Common myeloid progenitor, CD34-positive (primary cell): ENCODE measurements at regions not wholly inside any gene's neighbourhood (a gene's known extent, or its start where the extent isn't known, plus 50 kb on each side); places are given as distances from the start of the nearest gene placed in this dataset.

ENCODE experiments used
- CTCF ChIA-PET: fragments of 350-600 bp; sonication (Branson Sonifier 250); formaldehyde crosslinking; loops from one replicate; lab custom pipeline; 2021; ENCODE audit warnings: antibody characterized with exemption; lab: Charles Lee
- POLR2A ChIA-PET: fragments of 350-600 bp; sonication (Branson Sonifier 250); formaldehyde crosslinking; loops from one replicate; lab custom pipeline; 2021; ENCODE audit warnings: antibody characterized with exemption; lab: Charles Lee
- DNase-seq, 3 donors: peaks; one replicate each; pipeline versions ENCODE4 v3.0.0 to v3.0.0-alpha.2; 2013
- H3K27ac ChIP-seq, 2 experiments: 1 replicate in 1 of 2; 2 replicates in 1 of 2; pipeline ENCODE4 v1.7.0; 2013; ENCODE audit warnings: inconsistent platforms in 2 of 2, low read length in 2 of 2, mild to moderate bottlenecking in 2 of 2, low read depth in 1 of 2, moderate library complexity in 1 of 2; ENCODE audit not compliant: severe bottlenecking in 2 of 2, insufficient read depth in 1 of 2, poor library complexity in 1 of 2
- H3K27me3 ChIP-seq, 5 experiments: replicated peaks in 2 of 5; 1 replicate in 3 of 5; 2 replicates in 2 of 5; pipeline versions ENCODE4 v1.6.1 to v1.7.0; 2013; ENCODE audit warnings: low read length in 4 of 5, mild to moderate bottlenecking in 2 of 5, moderate library complexity in 2 of 5, inconsistent platforms in 1 of 5; ENCODE audit not compliant: insufficient read depth in 5 of 5, control insufficient read depth in 4 of 5
- H3K36me3 ChIP-seq, 4 experiments: 1 replicate in 2 of 4; 2 replicates in 2 of 4; pipeline versions ENCODE4 v1.6.1 to v1.7.0; 2013; ENCODE audit warnings: low read length in 3 of 4, control low read depth in 1 of 4, mild to moderate bottlenecking in 1 of 4; ENCODE audit not compliant: control insufficient read depth in 4 of 4, insufficient read depth in 4 of 4
- H3K4me1 ChIP-seq, 4 experiments: 1 replicate in 3 of 4; 2 replicates in 1 of 4; pipeline versions ENCODE4 v1.6.1 to v1.7.1; 2013; ENCODE audit warnings: low read length in 3 of 4, mild to moderate bottlenecking in 3 of 4, control low read depth in 1 of 4, inconsistent platforms in 1 of 4, moderate library complexity in 1 of 4; ENCODE audit not compliant: control insufficient read depth in 4 of 4, insufficient read depth in 4 of 4; ENCODE audit errors: control extremely low read depth in 1 of 4
- H3K4me3 ChIP-seq, 7 experiments: 1 replicate in 4 of 7; 2 replicates in 3 of 7; pipeline versions ENCODE4 v1.5.1 to v1.7.0; 2013; ENCODE audit warnings: mild to moderate bottlenecking in 7 of 7, low read length in 6 of 7, moderate library complexity in 6 of 7, inconsistent platforms in 2 of 7, low read depth in 2 of 7, control low read depth in 1 of 7; ENCODE audit not compliant: insufficient read depth in 4 of 7, control insufficient read depth in 1 of 7; ENCODE audit errors: extremely low read depth in 1 of 7
- H3K9me3 ChIP-seq, 5 experiments: 1 replicate in 4 of 5; 2 replicates in 1 of 5; pipeline versions ENCODE4 v1.6.1 to v1.7.1; 2013; ENCODE audit warnings: low read length in 4 of 5, mild to moderate bottlenecking in 2 of 5, inconsistent platforms in 1 of 5, low read depth in 1 of 5, moderate library complexity in 1 of 5; ENCODE audit not compliant: control insufficient read depth in 4 of 5, insufficient read depth in 2 of 5; ENCODE audit errors: control extremely low read depth in 1 of 5
- WGBS: methylation state at CpG from one replicate; pipeline ENCODE4 v1.1.5; 2013; ENCODE audit not compliant: insufficient coverage; 5-methylcytosine and 5-hydroxymethylcytosine counted together

- WGBS = no CpG with 5 or more reads among the region's 1 CpG
- H3K27ac ChIP-seq = no peak overlapping the region
- H3K4me3 ChIP-seq = no peak overlapping the region
- H3K36me3 ChIP-seq = no peaks in the 10 kb centered on the region
- CTCF ChIA-PET = no interaction called here
- POLR2A ChIA-PET = no interaction called here
- no peaks in the 10 kb centered on the region for H3K27me3 ChIP-seq
- peaks cover 0 to 3% (median 2%) of the 10 kb centered on the region in 5 experiments for H3K9me3 ChIP-seq
- no peaks in the 10 kb centered on the region for H3K4me1 ChIP-seq
- DNase-seq = no peak
Measured at GRCh38 chr10:37576154-37576553, 281.3 kb downstream of the ZNF248 start.

- H3K27ac ChIP-seq = no peak overlapping the region
- POLR2A ChIA-PET = no interaction called here
- no peak for DNase-seq
Measured at GRCh38 chr10:37572206-37572605, 285.2 kb downstream of the ZNF248 start.

GRCh38 chr10:37566332-37566731 lies 291.1 kb downstream of the ZNF248 start:
- no peak for DNase-seq
- Histone ChIP-seq H3K4me1 (no peaks in the 10 kb centered on the region), H3K9me3 (peaks cover 0 to 5% (median 0%) of the 10 kb centered on the region in 5 experiments), H3K27ac (no peak overlapping the region), H3K27me3 (no peaks in the 10 kb centered on the region), H3K4me3 (no peak overlapping the region), H3K36me3 (no peaks in the 10 kb centered on the region)
- 72% methylated on average over 4 of the region's 6 CpGs for WGBS
- POLR2A ChIA-PET = no interaction called here
- CTCF ChIA-PET = no interaction called here

More at GRCh38 chr10:37572206-37572605, 285.2 kb downstream of the ZNF248 start:
- WGBS = 79% methylated on average over 3 of the region's 3 CpGs
- no peaks in the 10 kb centered on the region for H3K4me1 ChIP-seq
- H3K4me3 ChIP-seq = no peak overlapping the region
- peaks cover 0 to 8% (median 3%) of the 10 kb centered on the region in 5 experiments for H3K9me3 ChIP-seq
- no peaks in the 10 kb centered on the region for H3K36me3 ChIP-seq
- CTCF ChIA-PET = no interaction called here
- H3K27me3 ChIP-seq = no peaks in the 10 kb centered on the region

DNA sequence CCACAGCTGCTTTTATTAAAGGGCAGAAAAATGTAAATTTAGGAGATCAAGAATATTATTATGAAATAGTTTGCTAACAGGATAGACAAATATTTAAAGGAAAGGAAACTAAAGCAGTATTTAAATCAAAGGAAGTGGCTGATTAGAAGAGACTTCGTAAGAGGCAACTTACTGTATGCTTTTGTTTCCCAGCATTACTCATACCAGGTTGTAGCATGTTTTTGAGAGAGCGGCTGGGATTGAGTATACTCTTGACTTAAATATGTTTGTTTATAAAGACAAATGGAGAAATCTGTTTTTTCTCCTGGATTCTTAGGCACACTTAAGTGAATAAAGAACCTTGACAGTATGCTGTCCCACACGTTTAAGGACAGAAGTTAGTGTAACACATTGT lies 293.7 kb downstream of the ZNF248 start:
- Histone ChIP-seq H3K27me3 (no peaks in the 10 kb centered on the region), H3K9me3 (peaks cover 0 to 2% (median 0%) of the 10 kb centered on the region in 5 experiments), H3K4me1 (no peaks in the 10 kb centered on the region), H3K27ac (no peak overlapping the region), H3K4me3 (no peak overlapping the region), H3K36me3 (no peaks in the 10 kb centered on the region)
- CTCF ChIA-PET = no interaction called here
- 100% methylated on average over 1 of the region's 3 CpGs for WGBS
- POLR2A ChIA-PET = no interaction called here
- no peak for DNase-seq

DNA sequence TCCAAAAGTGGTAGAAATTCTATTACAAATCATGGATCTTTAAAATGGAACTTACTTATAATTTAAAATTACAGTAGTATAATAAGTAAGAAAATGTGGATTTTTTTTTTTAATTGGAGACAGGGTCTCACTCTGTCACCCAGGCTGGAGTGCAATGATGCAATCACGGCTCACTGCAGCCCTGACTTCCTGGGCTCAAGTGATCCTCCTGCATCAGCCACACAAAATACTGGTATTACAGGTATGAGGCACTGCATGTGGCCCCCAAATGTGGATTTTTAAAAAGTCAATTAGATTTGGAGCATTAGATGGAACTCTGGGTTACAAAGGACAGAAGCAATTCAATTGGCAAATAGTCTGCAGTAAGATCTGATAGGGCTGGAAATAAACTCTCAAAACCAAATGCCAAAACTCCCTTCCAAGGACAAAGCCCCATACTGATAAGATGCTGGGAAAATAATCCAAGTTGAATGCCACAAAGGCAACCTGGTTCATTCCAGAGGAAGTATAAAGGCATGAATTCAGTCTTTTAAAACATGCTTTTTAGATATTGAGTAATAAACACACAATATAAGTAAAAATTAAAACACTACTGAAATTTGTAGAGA lies 294.2 kb downstream of the ZNF248 start:
- CTCF ChIA-PET = no interaction called here
- no peak overlapping the region for H3K4me3 ChIP-seq
- H3K27ac ChIP-seq = no peak overlapping the region
- POLR2A ChIA-PET = no interaction called here
- H3K4me1 ChIP-seq = no peaks in the 10 kb centered on the region
- H3K27me3 ChIP-seq = no peaks in the 10 kb centered on the region
- no peaks in the 10 kb centered on the region for H3K36me3 ChIP-seq
- DNase-seq = no peak
- peaks cover 0 to 2% (median 0%) of the 10 kb centered on the region in 5 experiments for H3K9me3 ChIP-seq
- WGBS = 71% methylated on average over 1 of the region's 1 CpG

- Histone ChIP-seq H3K27ac (no peak overlapping the region), H3K27me3 (no peaks in the 10 kb centered on the region), H3K9me3 (peaks cover 0 to 11% (median 0%) of the 10 kb centered on the region in 5 experiments), H3K36me3 (no peaks in the 10 kb centered on the region), H3K4me1 (no peaks in the 10 kb centered on the region), H3K4me3 (no peak overlapping the region)
- CTCF ChIA-PET = no interaction called here
- POLR2A ChIA-PET = no interaction called here
- DNase-seq = no peak
- no CpG with 5 or more reads among the region's 1 CpG for WGBS
Measured at GRCh38 chr10:37552881-37553280, 304.5 kb downstream of the ZNF248 start.

DNA sequence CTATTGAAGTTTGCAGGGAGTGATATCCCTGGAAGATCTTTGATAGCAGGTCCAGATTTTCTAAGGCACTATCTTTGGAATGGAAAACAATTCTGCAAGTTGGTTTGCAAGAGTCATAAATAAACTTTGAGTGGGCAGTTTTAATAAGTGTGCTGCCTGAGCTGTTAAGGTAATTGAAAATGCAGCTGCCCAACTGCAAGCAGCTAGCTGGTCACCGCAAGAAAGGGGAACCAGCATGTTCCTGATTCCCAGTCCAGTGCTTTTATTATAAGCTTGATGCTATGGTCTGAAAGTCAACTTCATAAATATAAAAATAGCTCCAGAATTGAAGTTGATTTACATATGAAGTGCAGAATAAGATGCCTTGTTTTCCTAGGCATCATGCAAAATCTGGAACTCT lies 308.4 kb downstream of the ZNF248 start:
- CTCF ChIA-PET = no interaction called here
- H3K27me3 ChIP-seq = no peaks in the 10 kb centered on the region

More for the DNA sequence above, 308.4 kb downstream of the ZNF248 start:
- POLR2A ChIA-PET = no interaction called here
- WGBS = no CpG with 5 or more reads among the region's 1 CpG
- Histone ChIP-seq H3K4me1 (no peaks in the 10 kb centered on the region), H3K9me3 (peaks cover 0 to 8% (median 0%) of the 10 kb centered on the region in 5 experiments), H3K4me3 (no peak overlapping the region), H3K36me3 (no peaks in the 10 kb centered on the region), H3K27ac (no peak overlapping the region)
- DNase-seq = no peak
